ENCODE measurements at regions not wholly inside any gene's neighbourhood (a gene's known extent, or its start where the extent isn't known, plus 50 kb on each side); places are given as distances from the start of the nearest gene placed in this dataset.

GRCh38 chrX:124426288-124427169, 80.2 kb downstream of the SH2D1A start:
- no peak overlapping the region for H3K27ac Mint-ChIP-seq
- Histone ChIP-seq H2AFZ (ENCODE audit: insufficient read depth, low read depth, low read length, poor library complexity, severe bottlenecking) (no peak overlapping the region), H3K4me1 (ENCODE audit: control insufficient read depth in 1 of 2, insufficient read depth in 2 of 2, low read length in 2 of 2) (no peaks in the 10 kb centered on the region), H3K4me2 (replicated peaks; ENCODE audit: extremely low read depth, low read length, poor library complexity, severe bottlenecking) (no peak overlapping the region), H3K36me3 (replicated peaks in 1 of 2; ENCODE audit: control insufficient read depth in 1 of 2, insufficient read depth in 2 of 2, low read length in 2 of 2) (no peaks in the 10 kb centered on the region), H3K27ac (ENCODE audit: low read depth in 1 of 2, low read length in 2 of 2) (no peak overlapping the region), H3K9me3 (replicated peaks in 1 of 2; ENCODE audit: control insufficient read depth in 1 of 2, insufficient read depth in 1 of 2, low read length in 2 of 2) (no peaks in the 10 kb centered on the region), H3K4me3 (replicated peaks in 1 of 3; ENCODE audit: low read depth in 2 of 3, low read length in 3 of 3) (no peak overlapping the region), H3K79me2 (ENCODE audit: insufficient read depth, low read length) (no peaks in the 10 kb centered on the region), H3K27me3 (ENCODE audit: control insufficient read depth in 2 of 2, insufficient read depth in 2 of 2, low read length in 2 of 2) (no peaks in the 10 kb centered on the region), H4K20me1 (ENCODE audit: insufficient read depth, low read length) (no peaks in the 10 kb centered on the region), H3K9ac (ENCODE audit: insufficient read depth, low read length, poor library complexity, severe bottlenecking) (no peak overlapping the region)
- intact Hi-C loops (cut with micrococcal nuclease), result no loop called here
- no peak overlapping the region for H3K4me3 Mint-ChIP-seq
- no peaks in the 10 kb centered on the region for H3K4me1 Mint-ChIP-seq
- TF ChIP-seq CTCF (IDR thresholded peaks at IDR 0.05), result no peak
- 100% methylated on average over 2 of the region's 9 CpGs for WGBS (ENCODE audit: insufficient coverage)
- H3K27me3 Mint-ChIP-seq (ENCODE audit: low read depth in 3 of 3), result peaks cover 0 to 3% (median 0%) of the 10 kb centered on the region in 3 donors
- no peak for DNase-seq
- H3K36me3 Mint-ChIP-seq, result no peaks in the 10 kb centered on the region
- H3K9me3 Mint-ChIP-seq, result peaks cover 1 to 6% (median 2%) of the 10 kb centered on the region in 7 donors

DNA sequence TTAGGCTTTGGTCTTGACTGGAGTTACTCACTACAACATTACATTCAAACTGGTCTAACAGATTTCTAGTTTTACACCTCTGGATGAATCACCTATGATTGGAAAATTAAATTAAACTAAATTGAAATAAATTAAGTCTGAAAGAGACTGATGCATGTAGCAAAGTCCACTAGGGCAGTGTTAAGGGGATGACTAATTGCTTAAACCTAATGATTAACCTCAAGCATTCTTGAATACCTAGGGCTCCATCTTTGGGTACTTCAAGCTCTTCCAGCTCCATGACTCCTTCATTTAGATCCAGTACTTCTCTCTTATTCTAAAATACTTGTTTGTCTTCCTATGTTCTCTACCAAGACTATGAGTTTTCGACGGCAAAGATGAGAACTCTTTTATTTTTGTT, 86.8 kb downstream of the SH2D1A start:
- Histone ChIP-seq H3K79me2 (ENCODE audit: insufficient read depth, low read length) (no peaks in the 10 kb centered on the region), H3K4me2 (replicated peaks; ENCODE audit: extremely low read depth, low read length, poor library complexity, severe bottlenecking) (no peak overlapping the region), H3K27ac (ENCODE audit: low read depth in 1 of 2, low read length in 2 of 2) (no peak overlapping the region), H2AFZ (ENCODE audit: insufficient read depth, low read depth, low read length, poor library complexity, severe bottlenecking) (no peak overlapping the region), H4K20me1 (ENCODE audit: insufficient read depth, low read length) (no peaks in the 10 kb centered on the region), H3K4me1 (ENCODE audit: control insufficient read depth in 1 of 2, insufficient read depth in 2 of 2, low read length in 2 of 2) (no peaks in the 10 kb centered on the region), H3K36me3 (replicated peaks in 1 of 2; ENCODE audit: control insufficient read depth in 1 of 2, insufficient read depth in 2 of 2, low read length in 2 of 2) (no peaks in the 10 kb centered on the region), H3K4me3 (replicated peaks in 1 of 3; ENCODE audit: low read depth in 2 of 3, low read length in 3 of 3) (no peak overlapping the region), H3K27me3 (ENCODE audit: control insufficient read depth in 2 of 2, insufficient read depth in 2 of 2, low read length in 2 of 2) (no peaks in the 10 kb centered on the region), H3K9me3 (replicated peaks in 1 of 2; ENCODE audit: control insufficient read depth in 1 of 2, insufficient read depth in 1 of 2, low read length in 2 of 2) (no peaks in the 10 kb centered on the region), H3K9ac (ENCODE audit: insufficient read depth, low read length, poor library complexity, severe bottlenecking) (no peak overlapping the region)
- no peak overlapping the region for H3K4me3 Mint-ChIP-seq
- H3K9me3 Mint-ChIP-seq, result no peaks in the 10 kb centered on the region
- intact Hi-C loops (cut with micrococcal nuclease), result no loop called here
- H3K4me1 Mint-ChIP-seq, result no peaks in the 10 kb centered on the region
- TF ChIP-seq CTCF (IDR thresholded peaks at IDR 0.05), result no peak
- H3K27me3 Mint-ChIP-seq (ENCODE audit: low read depth in 3 of 3), result peaks cover 0 to 5% (median 0%) of the 10 kb centered on the region in 3 donors
- H3K36me3 Mint-ChIP-seq, result no peaks in the 10 kb centered on the region
- DNase-seq, result no peak
- H3K27ac Mint-ChIP-seq, result no peak overlapping the region
- WGBS (ENCODE audit: insufficient coverage), result no CpG with 5 or more reads among the region's 2 CpGs

Data from CD14-positive monocyte (primary cell).